Duodenal mucosa (tissue), 2 donors: ENCODE measurements at regions not wholly inside any gene's neighbourhood (a gene's known extent, or its start where the extent isn't known, plus 50 kb on each side); places are given as distances from the start of the nearest gene placed in this dataset.

Experiments
- H3K27ac ChIP-seq: one replicate; pipeline ENCODE4 v1.7.0; 2013; ENCODE audit warnings: low read depth, low read length
- H3K27me3 ChIP-seq, 2 donors: one replicate each; pipeline ENCODE4 v1.7.0; 2013; ENCODE audit warnings: low read length in 2 of 2, control low read depth in 1 of 2; ENCODE audit not compliant: insufficient read depth in 2 of 2, control insufficient read depth in 1 of 2
- H3K36me3 ChIP-seq, 2 donors: one replicate each; pipeline ENCODE4 v1.7.0; 2013; ENCODE audit warnings: low read length in 2 of 2, control low read depth in 1 of 2; ENCODE audit not compliant: insufficient read depth in 2 of 2, control insufficient read depth in 1 of 2
- H3K4me1 ChIP-seq, 2 donors: one replicate each; pipeline ENCODE4 v1.7.0; 2013; ENCODE audit warnings: low read length in 2 of 2, control low read depth in 1 of 2; ENCODE audit not compliant: insufficient read depth in 2 of 2, control insufficient read depth in 1 of 2
- H3K4me3 ChIP-seq, 2 donors: one replicate each; pipeline ENCODE4 v1.7.0; 2013; ENCODE audit warnings: low read length in 2 of 2, low read depth in 1 of 2
- H3K9ac ChIP-seq, 2 donors: one replicate each; pipeline ENCODE4 v1.7.0; 2013; ENCODE audit warnings: low read length in 2 of 2, low read depth in 1 of 2
- H3K9me3 ChIP-seq, 2 donors: one replicate each; pipeline ENCODE4 v1.7.0; 2013; ENCODE audit warnings: low read length in 2 of 2, control low read depth in 1 of 2; ENCODE audit not compliant: control insufficient read depth in 1 of 2

- H3K27me3 ChIP-seq = no peaks in the 10 kb centered on the region
- no peaks in the 10 kb centered on the region for H3K4me1 ChIP-seq
- H3K4me3 ChIP-seq = no peak overlapping the region
- H3K36me3 ChIP-seq = no peaks in the 10 kb centered on the region
- no peak overlapping the region for H3K27ac ChIP-seq
- no peak overlapping the region for H3K9ac ChIP-seq
- no peaks in the 10 kb centered on the region for H3K9me3 ChIP-seq
Measured at GRCh38 chr5:158492136-158492535, 607.6 kb downstream of the EBF1 start.

- Histone ChIP-seq H3K4me3 (no peak overlapping the region), H3K27me3 (no peaks in the 10 kb centered on the region), H3K9me3 (no peaks in the 10 kb centered on the region), H3K4me1 (no peaks in the 10 kb centered on the region), H3K27ac (no peak overlapping the region), H3K9ac (no peak overlapping the region), H3K36me3 (no peaks in the 10 kb centered on the region)
Measured at GRCh38 chr5:158487664-158488063, 612.1 kb downstream of the EBF1 start.

GRCh38 chr5:158487156-158487555, 612.6 kb downstream of the EBF1 start:
- no peak overlapping the region for H3K9ac ChIP-seq
- H3K9me3 ChIP-seq = no peaks in the 10 kb centered on the region
- H3K4me1 ChIP-seq = no peaks in the 10 kb centered on the region
- no peaks in the 10 kb centered on the region for H3K36me3 ChIP-seq
- no peaks in the 10 kb centered on the region for H3K27me3 ChIP-seq
- H3K27ac ChIP-seq = no peak overlapping the region
- no peak overlapping the region for H3K4me3 ChIP-seq

- no peak overlapping the region for H3K27ac ChIP-seq
- no peaks in the 10 kb centered on the region for H3K27me3 ChIP-seq
- H3K36me3 ChIP-seq = no peaks in the 10 kb centered on the region
- no peaks in the 10 kb centered on the region for H3K4me1 ChIP-seq
- H3K9me3 ChIP-seq = no peaks in the 10 kb centered on the region
- no peak overlapping the region for H3K9ac ChIP-seq
- H3K4me3 ChIP-seq = no peak overlapping the region
Measured at GRCh38 chr5:158486566-158486965, 613.1 kb downstream of the EBF1 start.

- Histone ChIP-seq H3K36me3 (no peaks in the 10 kb centered on the region), H3K4me3 (no peak overlapping the region), H3K27me3 (no peaks in the 10 kb centered on the region), H3K9ac (no peak overlapping the region), H3K9me3 (no peaks in the 10 kb centered on the region), H3K4me1 (no peaks in the 10 kb centered on the region), H3K27ac (no peak overlapping the region)
Measured at GRCh38 chr5:158485604-158486081, 614.1 kb downstream of the EBF1 start.

- Histone ChIP-seq H3K9ac (no peak overlapping the region), H3K27me3 (no peaks in the 10 kb centered on the region), H3K27ac (no peak overlapping the region), H3K4me1 (no peaks in the 10 kb centered on the region), H3K36me3 (no peaks in the 10 kb centered on the region), H3K9me3 (no peaks in the 10 kb centered on the region), H3K4me3 (no peak overlapping the region)
Measured at GRCh38 chr5:158485047-158485446, 614.7 kb downstream of the EBF1 start.

GRCh38 chr5:158484150-158484549, 615.6 kb downstream of the EBF1 start:
- H3K36me3 ChIP-seq = no peaks in the 10 kb centered on the region
- no peak overlapping the region for H3K4me3 ChIP-seq
- H3K27ac ChIP-seq = no peak overlapping the region
- H3K9me3 ChIP-seq = no peaks in the 10 kb centered on the region
- H3K27me3 ChIP-seq = no peaks in the 10 kb centered on the region
- no peaks in the 10 kb centered on the region for H3K4me1 ChIP-seq
- H3K9ac ChIP-seq = no peak overlapping the region

GRCh38 chr5:158483281-158483860, 616.3 kb downstream of the EBF1 start:
- no peaks in the 10 kb centered on the region for H3K27me3 ChIP-seq
- no peaks in the 10 kb centered on the region for H3K4me1 ChIP-seq
- H3K27ac ChIP-seq = no peak overlapping the region
- no peak overlapping the region for H3K4me3 ChIP-seq
- no peaks in the 10 kb centered on the region for H3K36me3 ChIP-seq
- H3K9ac ChIP-seq = no peak overlapping the region
- no peaks in the 10 kb centered on the region for H3K9me3 ChIP-seq

GRCh38 chr5:158482125-158482524, 617.6 kb downstream of the EBF1 start:
- Histone ChIP-seq H3K9ac (no peak overlapping the region), H3K27ac (no peak overlapping the region), H3K4me3 (no peak overlapping the region), H3K4me1 (no peaks in the 10 kb centered on the region), H3K9me3 (no peaks in the 10 kb centered on the region), H3K36me3 (no peaks in the 10 kb centered on the region), H3K27me3 (no peaks in the 10 kb centered on the region)

- Histone ChIP-seq H3K9me3 (no peaks in the 10 kb centered on the region), H3K27ac (no peak overlapping the region), H3K4me3 (no peak overlapping the region), H3K27me3 (no peaks in the 10 kb centered on the region), H3K36me3 (no peaks in the 10 kb centered on the region), H3K4me1 (no peaks in the 10 kb centered on the region), H3K9ac (no peak overlapping the region)
Measured at GRCh38 chr5:158478139-158478538, 619.2 kb upstream of the CLINT1 start.

- H3K27me3 ChIP-seq = no peaks in the 10 kb centered on the region
- no peak overlapping the region for H3K27ac ChIP-seq
- no peak overlapping the region for H3K9ac ChIP-seq
- H3K9me3 ChIP-seq = no peaks in the 10 kb centered on the region
- no peaks in the 10 kb centered on the region for H3K36me3 ChIP-seq
- no peaks in the 10 kb centered on the region for H3K4me1 ChIP-seq
- H3K4me3 ChIP-seq = no peak overlapping the region
Measured at GRCh38 chr5:158477214-158477613, 618.3 kb upstream of the CLINT1 start.
